GM18499 (cell line): ENCODE measurements at regions not wholly inside any gene's neighbourhood (a gene's known extent, or its start where the extent isn't known, plus 50 kb on each side); places are given as distances from the start of the nearest gene placed in this dataset.
"Not testable (repeated sequence)": the region's sequence is repeated elsewhere in the genome, so short reads cannot be mapped to it uniquely, and the experiment has no call there.

Experiments used
- ATAC-seq: cut with Tn5 transposase; IDR thresholded peaks from one replicate; pipeline ENCODE4 v1.9.1; 2021; ENCODE audit warnings: moderate number of reproducible peaks; ENCODE audit not compliant: insufficient read depth, unreplicated experiment

GRCh38 chr2:14750433-14750832 is 117.9 kb downstream of the LRATD1 start:
- ATAC-seq: no peak

- ATAC-seq: no peak
Observed at GRCh38 chr2:14751581-14751980, 119.1 kb downstream of the LRATD1 start.

GRCh38 chr2:14752295-14752694 is 119.8 kb downstream of the LRATD1 start:
- peak; percentile 60 for ATAC-seq

GRCh38 chr2:14756122-14756541 is 123.6 kb downstream of the LRATD1 start:
- no peak for ATAC-seq

- no peak for ATAC-seq
Observed at GRCh38 chr2:14756981-14757657, 124.6 kb downstream of the LRATD1 start.

GRCh38 chr2:14759082-14759481 is 126.6 kb downstream of the LRATD1 start:
- no peak for ATAC-seq

- ATAC-seq: no peak
Observed at GRCh38 chr2:14760169-14760568, 127.7 kb downstream of the LRATD1 start.

- ATAC-seq: no peak
Observed at GRCh38 chr2:14761118-14761517, 128.6 kb downstream of the LRATD1 start.

- ATAC-seq: no peak
Observed at GRCh38 chr2:14773696-14774095, 141.2 kb downstream of the LRATD1 start.

- ATAC-seq: no peak
Observed at GRCh38 chr2:14774436-14774968, 142.0 kb downstream of the LRATD1 start.

GRCh38 chr2:14776216-14776615 is 143.7 kb downstream of the LRATD1 start:
- no peak for ATAC-seq

GRCh38 chr2:14778015-14778414 is 145.5 kb downstream of the LRATD1 start:
- no peak for ATAC-seq

GRCh38 chr2:14779252-14779651 is 146.7 kb downstream of the LRATD1 start:
- ATAC-seq: no peak

- no peak for ATAC-seq
Observed at GRCh38 chr2:14781142-14781541, 148.6 kb downstream of the LRATD1 start.

- not testable (repeated sequence) for ATAC-seq
Observed at GRCh38 chr2:14788814-14789213, 156.3 kb downstream of the LRATD1 start.

GRCh38 chr2:14790041-14790640 is 157.6 kb downstream of the LRATD1 start:
- no peak for ATAC-seq

- ATAC-seq: no peak
Observed at GRCh38 chr2:14803994-14804393, 171.5 kb downstream of the LRATD1 start.

GRCh38 chr2:14804902-14805301 is 172.4 kb downstream of the LRATD1 start:
- ATAC-seq: no peak

GRCh38 chr2:14806613-14807012 is 174.1 kb downstream of the LRATD1 start:
- ATAC-seq: no peak

GRCh38 chr2:14815201-14815600 is 182.7 kb downstream of the LRATD1 start:
- ATAC-seq: no peak

- no peak for ATAC-seq
Observed at GRCh38 chr2:14816069-14817060, 183.8 kb downstream of the LRATD1 start.
